ENCODE measurements at regions not wholly inside any gene's neighbourhood (a gene's known extent, or its start where the extent isn't known, plus 50 kb on each side); places are given as distances from the start of the nearest gene placed in this dataset.

GRCh38 chr2:45242161-45242741 is 233.0 kb upstream of the SIX2 start:
- no peak for TF ChIP-seq POLR2AphosphoS5 (IDR thresholded peaks at IDR 0.05)
- TF ChIP-seq, protein P1, sequence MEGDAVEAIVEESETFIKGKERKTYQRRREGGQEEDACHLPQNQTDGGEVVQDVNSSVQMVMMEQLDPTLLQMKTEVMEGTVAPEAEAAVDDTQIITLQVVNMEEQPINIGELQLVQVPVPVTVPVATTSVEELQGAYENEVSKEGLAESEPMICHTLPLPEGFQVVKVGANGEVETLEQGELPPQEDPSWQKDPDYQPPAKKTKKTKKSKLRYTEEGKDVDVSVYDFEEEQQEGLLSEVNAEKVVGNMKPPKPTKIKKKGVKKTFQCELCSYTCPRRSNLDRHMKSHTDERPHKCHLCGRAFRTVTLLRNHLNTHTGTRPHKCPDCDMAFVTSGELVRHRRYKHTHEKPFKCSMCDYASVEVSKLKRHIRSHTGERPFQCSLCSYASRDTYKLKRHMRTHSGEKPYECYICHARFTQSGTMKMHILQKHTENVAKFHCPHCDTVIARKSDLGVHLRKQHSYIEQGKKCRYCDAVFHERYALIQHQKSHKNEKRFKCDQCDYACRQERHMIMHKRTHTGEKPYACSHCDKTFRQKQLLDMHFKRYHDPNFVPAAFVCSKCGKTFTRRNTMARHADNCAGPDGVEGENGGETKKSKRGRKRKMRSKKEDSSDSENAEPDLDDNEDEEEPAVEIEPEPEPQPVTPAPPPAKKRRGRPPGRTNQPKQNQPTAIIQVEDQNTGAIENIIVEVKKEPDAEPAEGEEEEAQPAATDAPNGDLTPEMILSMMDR (IDR thresholded peaks at IDR 0.05), result no peak
- no peak for TF ChIP-seq EP300 (IDR thresholded peaks at IDR 0.05)
- TF ChIP-seq POLR2A (IDR thresholded peaks at IDR 0.05; ENCODE audit: low read depth), result no peak
- Histone ChIP-seq H3K4me3 (no peak overlapping the region), H3K27ac (replicated peaks in 1 of 4) (peak overlapping the region in 1 of 4 donors; percentile 21), H3K36me3 (no peaks in the 10 kb centered on the region), H3K9me3 (no peaks in the 10 kb centered on the region), H3K4me1 (peaks cover 13 to 23% (median 21%) of the 10 kb centered on the region in 4 donors), H3K27me3 (no peaks in the 10 kb centered on the region)
- intact Hi-C loops (cut with DNase I), result no loop called here
- no peak for DNase-seq (ENCODE audit: extremely low spot score)
- 25% methylated on average over 6 of the region's 6 CpGs for WGBS

DNA sequence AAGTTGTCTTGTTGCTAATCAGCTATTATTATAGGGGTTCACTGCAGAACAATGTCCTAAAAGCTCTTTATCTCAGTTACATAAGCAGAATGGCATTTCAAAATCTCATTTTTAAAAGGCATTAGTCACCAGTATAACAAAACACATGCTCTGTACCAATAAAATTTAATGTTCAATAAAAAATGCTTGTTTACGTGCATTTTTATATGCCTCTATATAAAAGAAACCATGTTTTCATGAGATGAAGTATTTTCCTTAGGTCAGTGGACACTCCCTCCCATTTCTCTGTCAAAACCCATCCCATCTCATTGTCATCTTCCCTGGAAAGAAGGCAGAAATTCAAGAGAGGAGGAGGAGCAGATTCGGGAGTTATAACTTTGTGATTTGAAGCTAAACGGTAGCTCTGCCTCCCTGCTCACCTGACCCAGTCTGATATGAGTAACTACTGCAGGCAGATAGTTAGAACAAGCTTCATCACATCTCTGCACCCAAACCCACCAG is 231.9 kb upstream of the SIX2 start:
- intact Hi-C loops (cut with DNase I), result no loop called here
- Histone ChIP-seq H3K27me3 (no peaks in the 10 kb centered on the region), H3K36me3 (no peaks in the 10 kb centered on the region), H3K4me3 (no peak overlapping the region), H3K4me1 (peaks cover 13 to 23% (median 21%) of the 10 kb centered on the region in 4 donors), H3K9me3 (no peaks in the 10 kb centered on the region), H3K27ac (replicated peaks in 1 of 4) (no peak overlapping the region)
- no peak for TF ChIP-seq POLR2AphosphoS5 (IDR thresholded peaks at IDR 0.05)
- TF ChIP-seq, protein P1 (IDR thresholded peaks at IDR 0.05), result no peak
- TF ChIP-seq EP300 (IDR thresholded peaks at IDR 0.05), result no peak
- TF ChIP-seq POLR2A (IDR thresholded peaks at IDR 0.05; ENCODE audit: low read depth), result no peak
- no peak for DNase-seq (ENCODE audit: extremely low spot score)
- 67% methylated on average over 3 of the region's 3 CpGs for WGBS

GRCh38 chr2:45237850-45238542 is 228.7 kb upstream of the SIX2 start:
- intact Hi-C loops (cut with DNase I), result no loop called here
- peaks cover 13 to 23% (median 21%) of the 10 kb centered on the region in 4 donors for H3K4me1 ChIP-seq
- TF ChIP-seq, protein P1 (IDR thresholded peaks at IDR 0.05), result no peak
- TF ChIP-seq EP300 (IDR thresholded peaks at IDR 0.05), result no peak
- no peak for TF ChIP-seq POLR2A (IDR thresholded peaks at IDR 0.05; ENCODE audit: low read depth)
- TF ChIP-seq POLR2AphosphoS5 (IDR thresholded peaks at IDR 0.05), result peak in 1 of 2 donors; percentile 38
- H3K27me3 ChIP-seq, result no peaks in the 10 kb centered on the region
- no peaks in the 10 kb centered on the region for H3K36me3 ChIP-seq
- 85% methylated on average over 6 of the region's 6 CpGs for WGBS
- H3K9me3 ChIP-seq, result no peaks in the 10 kb centered on the region
- H3K4me3 ChIP-seq, result no peak overlapping the region
- no peak overlapping the region for H3K27ac ChIP-seq (replicated peaks in 1 of 4)
- no peak for DNase-seq (ENCODE audit: extremely low spot score)

- DNase-seq (ENCODE audit: extremely low spot score), result no peak
- H3K4me1 ChIP-seq, result peaks cover 13 to 16% (median 15%) of the 10 kb centered on the region in 4 donors
- H3K27me3 ChIP-seq, result no peaks in the 10 kb centered on the region
- H3K36me3 ChIP-seq, result no peaks in the 10 kb centered on the region
- no peak for TF ChIP-seq EP300 (IDR thresholded peaks at IDR 0.05)
- TF ChIP-seq, protein P1 (IDR thresholded peaks at IDR 0.05), result no peak
- 31% methylated on average over 7 of the region's 9 CpGs for WGBS
- no peaks in the 10 kb centered on the region for H3K9me3 ChIP-seq
- intact Hi-C loops (cut with DNase I), result no loop called here
- H3K4me3 ChIP-seq, result no peak overlapping the region
- no peak overlapping the region for H3K27ac ChIP-seq (replicated peaks in 1 of 4)
These were observed 227.9 kb upstream of the SIX2 start for GRCh38 chr2:45237128-45237527.

Measured in esophagus muscularis mucosa (tissue), 4 donors.